Left kidney (tissue), 1 donor: ENCODE measurements at regions not wholly inside any gene's neighbourhood (a gene's known extent, or its start where the extent isn't known, plus 50 kb on each side); places are given as distances from the start of the nearest gene placed in this dataset.

Source experiments
- DNase-seq: peaks from one replicate; pipeline ENCODE4 v3.0.0-alpha.2; 2013

DNA sequence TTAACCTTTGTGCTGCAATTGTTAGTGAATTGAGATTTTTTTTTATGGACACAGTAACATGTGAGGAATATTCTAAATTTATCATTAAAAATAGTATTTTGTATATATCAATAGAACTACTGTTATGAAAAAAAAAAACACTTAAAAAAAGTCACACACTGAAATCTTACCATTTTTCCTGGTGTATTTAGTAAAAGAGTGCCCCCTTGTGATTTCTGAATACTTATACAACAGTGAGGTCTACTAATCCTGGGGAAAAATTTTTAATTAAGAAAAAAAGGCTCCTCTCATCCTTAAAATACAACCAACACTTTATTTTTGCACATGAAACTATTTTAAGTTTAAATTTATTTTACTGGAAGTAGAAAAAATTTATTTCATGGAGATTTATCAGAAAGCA lies 56.4 kb upstream of the SPOCK3 start:
- DNase-seq: no peak

DNA sequence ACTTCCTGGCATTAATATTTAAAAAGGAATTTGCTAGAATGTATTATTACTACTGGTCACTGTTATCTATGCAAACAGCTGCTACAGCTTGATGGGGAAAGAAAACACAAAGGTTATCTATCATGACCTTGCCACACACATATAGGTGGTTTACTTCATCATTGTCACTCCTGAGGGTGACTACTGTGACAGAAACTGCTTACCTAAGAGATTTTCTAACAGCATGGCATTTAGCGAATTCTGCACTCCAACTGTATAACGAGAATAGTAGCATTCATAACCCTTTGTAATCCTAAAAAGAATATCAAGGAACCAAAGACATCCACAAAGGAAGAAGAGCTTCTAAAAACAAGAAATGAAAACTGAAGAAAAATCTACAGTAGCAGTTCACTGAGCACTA lies 74.6 kb upstream of the SPOCK3 start:
- DNase-seq: no peak

DNA sequence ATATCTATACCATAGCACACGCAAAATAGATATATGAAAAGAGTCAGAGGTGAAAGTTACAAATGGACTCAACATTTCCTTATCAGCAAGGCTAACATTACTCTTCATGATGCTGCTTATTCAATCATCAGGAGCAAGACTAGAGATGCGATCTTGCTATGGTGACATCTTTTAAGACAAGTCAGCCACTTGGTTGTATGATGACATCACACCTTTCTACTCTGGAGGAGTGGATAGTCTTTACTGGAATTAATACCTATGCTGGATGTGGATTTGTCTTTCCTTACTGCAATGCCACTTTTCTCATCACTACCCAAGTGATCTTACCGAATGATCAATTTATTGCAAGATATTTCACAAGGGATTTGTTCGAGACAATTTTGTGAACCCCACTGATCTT lies 87.0 kb upstream of the SPOCK3 start:
- DNase-seq: no peak

- DNase-seq: no peak
Observed at GRCh38 chr4:167339781-167340180, 105.5 kb upstream of the SPOCK3 start.

GRCh38 chr4:167359711-167360110 lies 125.4 kb upstream of the SPOCK3 start:
- DNase-seq: no peak

GRCh38 chr4:167379076-167379835 lies 145.0 kb upstream of the SPOCK3 start:
- DNase-seq: no peak

GRCh38 chr4:167380964-167381363 lies 146.7 kb upstream of the SPOCK3 start:
- DNase-seq: no peak

DNA sequence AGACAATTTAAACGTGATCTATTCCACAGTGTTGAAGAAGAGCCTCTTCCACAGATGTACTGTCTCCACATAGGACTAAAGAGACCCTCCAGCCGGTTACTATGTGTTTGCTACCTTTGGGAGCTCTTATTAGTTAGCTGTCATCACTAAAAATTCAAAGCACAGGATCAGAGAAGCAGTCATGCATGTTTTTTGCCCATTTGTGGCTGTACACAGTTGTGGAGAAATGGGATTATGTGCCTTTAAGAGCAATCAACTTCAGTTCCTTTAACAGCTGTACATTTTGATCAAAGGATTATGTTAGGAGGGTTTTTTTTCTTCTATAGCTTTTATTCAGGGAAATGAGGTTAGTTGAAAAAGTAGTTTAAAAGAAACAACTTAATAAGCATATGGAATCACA lies 149.0 kb upstream of the SPOCK3 start:
- no peak for DNase-seq

DNA sequence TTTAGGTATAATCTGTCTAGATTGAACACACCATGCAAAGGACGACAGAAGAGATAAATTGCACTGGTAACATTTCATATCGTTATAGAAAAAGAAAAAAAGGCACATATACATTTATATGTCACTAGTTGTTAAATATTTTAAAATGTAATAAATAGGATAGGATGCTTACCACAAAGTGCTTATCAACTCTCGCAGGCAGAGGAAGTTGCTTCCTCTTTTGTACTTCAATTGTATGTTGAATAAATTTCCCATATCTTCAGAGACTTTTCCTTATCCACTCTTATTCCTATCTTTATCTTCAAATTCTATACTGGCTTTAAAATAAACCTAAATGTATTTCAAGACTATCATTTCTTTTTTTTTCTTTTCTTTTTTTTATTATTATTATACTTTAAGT lies 163.3 kb upstream of the SPOCK3 start:
- no peak for DNase-seq

GRCh38 chr4:167399201-167399600 lies 164.9 kb upstream of the SPOCK3 start:
- DNase-seq: no peak

- no peak for DNase-seq
Observed at GRCh38 chr4:167406181-167406580, 171.9 kb upstream of the SPOCK3 start.

GRCh38 chr4:167415461-167415860 lies 181.2 kb upstream of the SPOCK3 start:
- no peak for DNase-seq

- no peak for DNase-seq
Observed at GRCh38 chr4:167419468-167420140, 185.3 kb upstream of the SPOCK3 start.

DNA sequence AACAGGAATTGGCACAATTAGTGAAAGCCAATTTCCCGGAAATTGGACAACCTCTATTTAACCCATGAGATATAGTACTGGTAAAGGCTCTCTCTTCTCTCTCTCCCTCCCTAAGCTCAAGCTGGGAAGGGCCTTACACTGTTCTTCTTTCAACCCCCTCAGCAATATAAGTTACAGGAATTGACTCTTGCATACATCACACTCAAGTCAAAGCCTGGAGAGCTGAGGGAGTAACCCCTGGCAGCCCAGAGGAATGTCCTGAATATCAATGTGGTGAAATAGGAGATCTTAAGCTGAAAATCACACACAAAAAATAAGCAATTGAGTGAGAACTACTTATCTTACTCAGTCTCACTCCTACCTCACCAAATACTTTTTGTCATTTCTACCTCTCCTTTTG lies 186.9 kb upstream of the SPOCK3 start:
- no peak for DNase-seq

GRCh38 chr4:167424341-167425256 lies 190.3 kb upstream of the SPOCK3 start:
- DNase-seq: peak; percentile 10

- DNase-seq: no peak
Observed at GRCh38 chr4:167428156-167428555, 193.9 kb upstream of the SPOCK3 start.

GRCh38 chr4:167431371-167431770 lies 197.1 kb upstream of the SPOCK3 start:
- no peak for DNase-seq

DNA sequence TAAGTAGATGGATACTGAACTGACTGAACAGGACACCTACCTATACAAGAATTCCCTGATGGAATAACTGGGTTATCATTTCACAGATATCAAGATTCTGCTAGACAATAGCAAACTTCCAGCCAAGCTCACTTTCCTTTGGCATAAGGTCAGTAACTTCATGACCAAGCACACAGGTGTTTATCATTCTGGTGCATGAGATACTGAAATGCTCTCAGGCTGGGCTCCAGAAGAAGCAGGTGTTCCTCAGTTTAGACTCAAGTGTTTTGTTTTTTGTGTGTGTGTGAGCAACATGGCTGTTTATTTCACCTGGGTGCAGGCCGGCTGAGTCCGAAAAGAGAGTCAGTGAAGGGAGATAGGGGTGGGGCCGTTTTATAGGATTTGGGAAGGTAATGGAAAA lies 201.5 kb upstream of the SPOCK3 start:
- no peak for DNase-seq

DNA sequence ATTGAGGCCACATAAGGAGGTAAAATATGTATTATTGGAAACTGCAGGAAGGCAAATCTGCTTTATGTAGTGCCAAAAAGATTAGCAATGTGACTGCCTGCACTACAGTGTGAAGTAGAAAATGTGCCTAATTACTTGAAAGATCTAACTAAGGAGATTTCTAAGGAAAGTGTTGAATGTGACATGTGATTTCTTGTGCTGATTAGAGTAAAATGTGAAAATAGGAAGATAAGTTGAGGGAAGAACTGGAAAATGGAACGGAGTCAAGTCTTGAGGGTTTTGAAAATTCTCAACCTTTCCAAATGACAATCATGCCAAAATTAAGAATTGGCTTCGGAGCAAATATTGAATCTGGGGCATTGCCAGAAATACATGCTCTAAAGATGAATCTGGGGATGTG lies 209.5 kb upstream of the SPOCK3 start:
- DNase-seq: no peak

DNA sequence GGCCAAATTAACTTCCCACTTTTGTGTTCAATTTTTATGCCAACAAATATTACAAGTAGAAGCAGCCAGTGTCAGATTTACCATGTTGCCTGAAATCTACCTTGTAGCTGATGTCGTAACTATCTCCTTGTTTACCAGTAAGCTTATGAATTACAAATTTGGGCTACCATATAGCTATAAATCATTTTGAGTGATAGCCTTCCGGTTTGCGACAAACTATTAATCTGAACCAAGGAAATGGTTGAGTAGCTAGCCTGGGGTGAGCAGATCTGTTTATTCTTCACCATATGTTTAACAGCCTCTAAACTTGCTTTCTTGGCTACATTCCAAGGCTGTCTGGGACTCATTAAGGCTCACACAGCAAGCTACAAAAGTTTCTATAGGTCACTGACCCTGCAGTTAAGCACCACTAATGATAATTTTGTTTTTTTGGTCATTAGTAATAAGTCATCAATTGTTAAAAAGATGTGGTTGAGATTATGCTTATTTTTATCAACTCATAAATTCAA lies 218.7 kb upstream of the SPOCK3 start:
- DNase-seq: peak; percentile 2

GRCh38 chr4:167456619-167457018 lies 222.3 kb upstream of the SPOCK3 start:
- DNase-seq: no peak

- no peak for DNase-seq
Observed at GRCh38 chr4:167469436-167469835, 235.1 kb upstream of the SPOCK3 start.

DNA sequence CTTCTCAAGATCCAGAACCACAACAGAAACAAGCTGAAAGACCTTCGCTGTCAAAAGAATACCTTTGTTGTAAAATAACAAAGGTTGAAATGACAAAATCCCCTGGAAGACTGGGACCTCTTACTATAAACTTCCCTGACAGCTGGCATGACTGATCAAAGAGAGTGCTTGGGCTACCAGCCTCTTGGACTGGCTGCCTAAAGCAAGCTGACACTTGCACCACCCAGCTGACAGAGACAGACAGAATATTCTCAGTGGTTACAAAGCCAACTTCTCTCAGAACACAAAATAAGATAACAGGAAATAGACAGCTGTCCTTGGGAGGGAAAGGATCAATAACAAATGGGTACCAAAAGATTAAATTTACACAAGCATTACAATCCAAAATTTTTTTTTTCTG lies 241.7 kb upstream of the SPOCK3 start:
- DNase-seq: no peak
